ENCODE measurements at regions not wholly inside any gene's neighbourhood (a gene's known extent, or its start where the extent isn't known, plus 50 kb on each side); places are given as distances from the start of the nearest gene placed in this dataset.

- Histone ChIP-seq H3K4me3 (ENCODE audit: low read length, poor library complexity, severe bottlenecking) (no peak overlapping the region), H3K36me3 (ENCODE audit: insufficient read depth, low read length) (no peaks in the 10 kb centered on the region), H2AFZ (ENCODE audit: low read length) (no peak overlapping the region), H3K9me3 (ENCODE audit: insufficient read depth, low read depth, low read length) (no peaks in the 10 kb centered on the region), H3K27me3 (ENCODE audit: insufficient read depth, low read length, poor library complexity, severe bottlenecking) (no peaks in the 10 kb centered on the region), H3F3A (ENCODE audit: low read depth) (no peaks in the 10 kb centered on the region), H3K9me2 (replicated peaks; ENCODE audit: low read depth, low read length) (no peaks in the 10 kb centered on the region), H3K79me2 (ENCODE audit: insufficient read depth, low read length) (no peaks in the 10 kb centered on the region), H3K9ac (ENCODE audit: low read depth, low read length, poor library complexity, severe bottlenecking) (no peak overlapping the region), H3K4me1 (ENCODE audit: insufficient read depth, low read length, poor library complexity, severe bottlenecking) (no peaks in the 10 kb centered on the region), H3K4me2 (ENCODE audit: low read depth, low read length, poor library complexity, severe bottlenecking) (no peak overlapping the region), H4K20me1 (ENCODE audit: insufficient read depth, low read length, poor library complexity, severe bottlenecking) (no peaks in the 10 kb centered on the region)
- TF ChIP-seq CTCF (conservative IDR thresholded peaks at IDR 0.05; ENCODE audit: low read length) (no peak), EZH2phosphoT487 (IDR thresholded peaks at IDR 0.05; ENCODE audit: borderline replicate concordance) (no peak)
Observed at GRCh38 chr21:25024639-25025038, 582.6 kb downstream of the MRPL39 start.

- no peak for TF ChIP-seq EZH2phosphoT487 (IDR thresholded peaks at IDR 0.05; ENCODE audit: borderline replicate concordance)
- no peak for TF ChIP-seq CTCF (conservative IDR thresholded peaks at IDR 0.05; ENCODE audit: low read length)
- Histone ChIP-seq H3K27me3 (ENCODE audit: insufficient read depth, low read length, poor library complexity, severe bottlenecking) (no peaks in the 10 kb centered on the region), H2AFZ (ENCODE audit: low read length) (no peak overlapping the region), H3K9ac (ENCODE audit: low read depth, low read length, poor library complexity, severe bottlenecking) (no peak overlapping the region), H3F3A (ENCODE audit: low read depth) (no peaks in the 10 kb centered on the region), H3K4me1 (ENCODE audit: insufficient read depth, low read length, poor library complexity, severe bottlenecking) (no peaks in the 10 kb centered on the region), H3K9me3 (ENCODE audit: insufficient read depth, low read depth, low read length) (no peaks in the 10 kb centered on the region), H3K36me3 (ENCODE audit: insufficient read depth, low read length) (no peaks in the 10 kb centered on the region), H4K20me1 (ENCODE audit: insufficient read depth, low read length, poor library complexity, severe bottlenecking) (no peaks in the 10 kb centered on the region), H3K4me2 (ENCODE audit: low read depth, low read length, poor library complexity, severe bottlenecking) (no peak overlapping the region), H3K4me3 (ENCODE audit: low read length, poor library complexity, severe bottlenecking) (no peak overlapping the region), H3K9me2 (replicated peaks; ENCODE audit: low read depth, low read length) (no peaks in the 10 kb centered on the region), H3K79me2 (ENCODE audit: insufficient read depth, low read length) (no peaks in the 10 kb centered on the region)
Observed at GRCh38 chr21:25005388-25005787, 601.9 kb downstream of the MRPL39 start.

- no peak overlapping the region for H3K4me2 ChIP-seq (ENCODE audit: low read depth, low read length, poor library complexity, severe bottlenecking)
- TF ChIP-seq CTCF (conservative IDR thresholded peaks at IDR 0.05; ENCODE audit: low read length) (no peak), EZH2phosphoT487 (IDR thresholded peaks at IDR 0.05; ENCODE audit: borderline replicate concordance) (no peak)
- no peaks in the 10 kb centered on the region for H4K20me1 ChIP-seq (ENCODE audit: insufficient read depth, low read length, poor library complexity, severe bottlenecking)
- H2AFZ ChIP-seq (ENCODE audit: low read length) = no peak overlapping the region
- no peaks in the 10 kb centered on the region for H3F3A ChIP-seq (ENCODE audit: low read depth)
- H3K4me1 ChIP-seq (ENCODE audit: insufficient read depth, low read length, poor library complexity, severe bottlenecking) = no peaks in the 10 kb centered on the region
- no peaks in the 10 kb centered on the region for H3K9me3 ChIP-seq (ENCODE audit: insufficient read depth, low read depth, low read length)
- no peaks in the 10 kb centered on the region for H3K27me3 ChIP-seq (ENCODE audit: insufficient read depth, low read length, poor library complexity, severe bottlenecking)
- no peaks in the 10 kb centered on the region for H3K9me2 ChIP-seq (replicated peaks; ENCODE audit: low read depth, low read length)
- H3K9ac ChIP-seq (ENCODE audit: low read depth, low read length, poor library complexity, severe bottlenecking) = no peak overlapping the region
- H3K79me2 ChIP-seq (ENCODE audit: insufficient read depth, low read length) = no peaks in the 10 kb centered on the region
- no peaks in the 10 kb centered on the region for H3K36me3 ChIP-seq (ENCODE audit: insufficient read depth, low read length)
- no peak overlapping the region for H3K4me3 ChIP-seq (ENCODE audit: low read length, poor library complexity, severe bottlenecking)
Observed at GRCh38 chr21:25002676-25003075, 604.6 kb downstream of the MRPL39 start.

Data from Loucy (cell line).